ENCODE measurements at regions not wholly inside any gene's neighbourhood (a gene's known extent, or its start where the extent isn't known, plus 50 kb on each side); places are given as distances from the start of the nearest gene placed in this dataset.

- TF ChIP-seq POLR2A (IDR thresholded peaks at IDR 0.05; ENCODE audit: low read depth, low read length) (no peak), POLR2AphosphoS5 (IDR thresholded peaks at IDR 0.05; ENCODE audit: low read depth, low read length) (no peak), TAF1 (IDR thresholded peaks at IDR 0.05; ENCODE audit: borderline replicate concordance, low read depth, low read length) (no peak)
Measured at GRCh38 chr1:25011943-25012638, 82.0 kb upstream of the RUNX3 start.

Data from GM12892 (cell line).